ENCODE measurements at regions not wholly inside any gene's neighbourhood (a gene's known extent, or its start where the extent isn't known, plus 50 kb on each side); places are given as distances from the start of the nearest gene placed in this dataset.

DNA sequence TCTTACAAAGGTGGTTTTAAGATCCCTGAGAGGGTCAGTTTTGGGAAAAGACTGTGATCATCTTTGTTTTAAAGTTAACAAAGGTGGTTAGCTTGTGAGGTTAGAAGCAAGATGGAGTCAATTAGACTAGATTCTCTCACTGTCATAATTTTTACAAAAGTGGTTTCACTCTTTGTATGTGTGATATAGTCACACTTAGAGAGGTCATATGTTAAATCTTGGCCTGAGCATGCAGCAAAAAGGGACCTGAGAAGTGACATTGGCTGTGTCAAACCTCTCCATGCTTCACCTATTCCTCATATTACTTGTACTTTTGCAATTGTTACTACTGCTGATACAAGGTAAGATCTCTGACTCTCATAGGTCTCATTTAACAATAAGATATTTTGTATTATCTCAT is 368.0 kb downstream of the TBC1D32 start:
- Histone ChIP-seq H3K9me3 (peaks cover 0 to 4% (median 0%) of the 10 kb centered on the region in 3 donors), H3K27me3 (no peaks in the 10 kb centered on the region), H3K36me3 (no peaks in the 10 kb centered on the region), H3K4me1 (peaks cover 0 to 13% (median 0%) of the 10 kb centered on the region in 3 donors), H3K4me3 (no peak overlapping the region), H3K27ac (no peak overlapping the region)
- no peak for ATAC-seq
- TF ChIP-seq POLR2A (IDR thresholded peaks at IDR 0.05) (no peak), POLR2AphosphoS5 (IDR thresholded peaks at IDR 0.05) (no peak), EP300 (IDR thresholded peaks at IDR 0.05) (no peak), CTCF (IDR thresholded peaks at IDR 0.05) (no peak)

GRCh38 chr6:120965814-120966213 is 368.5 kb downstream of the TBC1D32 start:
- TF ChIP-seq CTCF (IDR thresholded peaks at IDR 0.05) = no peak
- no peak for TF ChIP-seq POLR2AphosphoS5 (IDR thresholded peaks at IDR 0.05)
- no peak for TF ChIP-seq EP300 (IDR thresholded peaks at IDR 0.05)
- TF ChIP-seq POLR2A (IDR thresholded peaks at IDR 0.05) = no peak
- Histone ChIP-seq H3K4me1 (peaks cover 0 to 16% (median 0%) of the 10 kb centered on the region in 3 donors), H3K27ac (no peak overlapping the region), H3K4me3 (no peak overlapping the region), H3K9me3 (peaks cover 0 to 4% (median 0%) of the 10 kb centered on the region in 3 donors), H3K27me3 (no peaks in the 10 kb centered on the region), H3K36me3 (no peaks in the 10 kb centered on the region)
- no peak for ATAC-seq
- 83 to 86% methylated on average over 3 of the region's 3 CpGs for WGBS, 2 donors (ENCODE audit: low coverage in 1 of 2)

- ATAC-seq = no peak
- TF ChIP-seq POLR2A (IDR thresholded peaks at IDR 0.05) (no peak), CTCF (IDR thresholded peaks at IDR 0.05) (no peak), POLR2AphosphoS5 (IDR thresholded peaks at IDR 0.05) (no peak), EP300 (IDR thresholded peaks at IDR 0.05) (no peak)
- WGBS, 2 donors (ENCODE audit: low coverage in 1 of 2) = 63% methylated on average over 1 of the region's 1 CpG; no CpG with 5 or more reads in 1 of the 2 donors
These were observed 373.5 kb downstream of the TBC1D32 start for GRCh38 chr6:120960761-120961160.

GRCh38 chr6:120954111-120954510 is 380.2 kb downstream of the TBC1D32 start:
- no peaks in the 10 kb centered on the region for H3K9me3 ChIP-seq
- TF ChIP-seq POLR2A (IDR thresholded peaks at IDR 0.05) (no peak), EP300 (IDR thresholded peaks at IDR 0.05) (no peak), CTCF (IDR thresholded peaks at IDR 0.05) (no peak), POLR2AphosphoS5 (IDR thresholded peaks at IDR 0.05) (no peak)
- H3K4me3 ChIP-seq = no peak overlapping the region
- no peak for ATAC-seq
- no peak overlapping the region for H3K27ac ChIP-seq
- H3K27me3 ChIP-seq = no peaks in the 10 kb centered on the region
- H3K36me3 ChIP-seq = no peaks in the 10 kb centered on the region
- 90 to 92% methylated on average over 1 of the region's 1 CpG for WGBS, 2 donors (ENCODE audit: low coverage in 1 of 2)
- H3K4me1 ChIP-seq = peaks cover 0 to 4% (median 0%) of the 10 kb centered on the region in 3 donors

More at GRCh38 chr6:120960761-120961160, 373.5 kb downstream of the TBC1D32 start:
- Histone ChIP-seq H3K4me3 (no peak overlapping the region), H3K27ac (no peak overlapping the region), H3K4me1 (peaks cover 0 to 21% (median 0%) of the 10 kb centered on the region in 3 donors), H3K9me3 (no peaks in the 10 kb centered on the region), H3K27me3 (no peaks in the 10 kb centered on the region), H3K36me3 (no peaks in the 10 kb centered on the region)

DNA sequence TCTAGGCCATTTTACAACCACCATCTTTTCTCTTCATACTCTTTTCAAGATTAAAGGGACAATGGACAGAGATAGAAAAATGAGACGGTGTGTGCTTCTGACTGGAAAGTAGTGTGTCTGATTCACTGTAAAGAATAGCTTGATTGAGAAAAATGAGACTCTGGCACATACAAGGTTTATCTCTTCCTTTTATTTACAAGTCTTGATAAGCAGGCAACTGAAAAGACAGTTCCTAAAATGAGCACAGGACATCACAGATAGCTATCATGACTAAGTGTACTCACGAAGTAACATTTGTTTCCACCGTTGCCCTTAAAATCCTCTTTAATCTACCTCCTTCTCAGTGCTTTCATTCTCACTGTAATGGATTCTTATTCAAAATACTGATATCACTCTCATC is 383.0 kb downstream of the TBC1D32 start:
- TF ChIP-seq POLR2AphosphoS5 (IDR thresholded peaks at IDR 0.05) (no peak), EP300 (IDR thresholded peaks at IDR 0.05) (no peak), POLR2A (IDR thresholded peaks at IDR 0.05) (no peak), CTCF (IDR thresholded peaks at IDR 0.05) (no peak)
- Histone ChIP-seq H3K27ac (no peak overlapping the region), H3K36me3 (no peaks in the 10 kb centered on the region), H3K4me3 (no peak overlapping the region), H3K9me3 (no peaks in the 10 kb centered on the region), H3K27me3 (no peaks in the 10 kb centered on the region), H3K4me1 (no peaks in the 10 kb centered on the region)
- ATAC-seq = no peak
- WGBS, 2 donors (ENCODE audit: low coverage in 1 of 2) = 18 to 49% methylated on average over 3 of the region's 3 CpGs

Data from gastroesophageal sphincter (tissue), 4 donors.